GM12878 (cell line): ENCODE measurements at regions not wholly inside any gene's neighbourhood (a gene's known extent, or its start where the extent isn't known, plus 50 kb on each side); places are given as distances from the start of the nearest gene placed in this dataset.

Experiments
- ATAC-seq: fragments of 200-7000 bp; cut with Tn5 transposase; 3 replicates; pipeline ENCODE4 v1.9.1; 2020; ENCODE audit warnings: mild to moderate bottlenecking, moderate library complexity
- BruUV-seq: library from RNA; stranded (reverse); fragments of 400-500 nt; replicated peaks from 2 replicates; lab custom pipeline; 2021; lab: Mats Ljungman, UMichigan
- CTCF ChIA-PET: fragments of 300-600 bp; sonication (Branson Sonifier 250); formaldehyde crosslinking; extraction: SDS; loops from one replicate; lab custom pipeline; 2021; ENCODE audit warnings: inconsistent platforms; lab: Yijun Ruan, JAX
- POLR2A ChIA-PET: fragments of 350-600 bp; formaldehyde crosslinking; extraction: SDS; loops from one replicate; lab custom pipeline; 2021; ENCODE audit warnings: inconsistent platforms; lab: Charles Lee
- RAD21 ChIA-PET: fragments of 300-600 bp; sonication (Branson Sonifier 250); formaldehyde crosslinking; loops from one replicate; lab custom pipeline; 2023; ENCODE audit warnings: antibody characterized with exemption; ENCODE audit not compliant: unreplicated experiment; lab: Charles Lee
- SMC1A ChIA-PET: fragments of 300-600 bp; sonication (Branson Sonifier 250); formaldehyde crosslinking; loops from one replicate; lab custom pipeline; 2023; ENCODE audit not compliant: unreplicated experiment, uncharacterized antibody; lab: Charles Lee
- DNase-seq: peaks from one replicate; pipeline ENCODE4 v3.0.0-alpha.2; 2011; ENCODE audit warnings: low read depth, low spot score
- FAIRE-seq: peaks from 3 replicates; lab custom pipeline; 2011; peaks lifted over from hg19 to GRCh38; lab: Jason Lieb, UNC
- H2AFZ ChIP-seq: 2 replicates; pipeline ENCODE4 v1.6.0; 2011; ENCODE audit warnings: low read depth, low read length, control low read depth; ENCODE audit not compliant: control insufficient read depth
- H3K27ac ChIP-seq: 2 replicates; pipeline ENCODE4 v1.5.1; 2011; ENCODE audit warnings: control low read depth; ENCODE audit not compliant: control insufficient read depth, insufficient read depth
- H3K27me3 ChIP-seq, 2 experiments: replicated peaks in 1 of 2; 2 replicates each; pipeline versions ENCODE4 v1.6.0 to v1.6.1; 2011; ENCODE audit warnings: low read length in 1 of 2; ENCODE audit not compliant: control insufficient read depth in 2 of 2, insufficient read depth in 2 of 2
- H3K36me3 ChIP-seq, 2 experiments: 2 replicates each; pipeline ENCODE4 v1.5.1; 2011; ENCODE audit warnings: low read length in 1 of 2; ENCODE audit not compliant: control insufficient read depth in 2 of 2, insufficient read depth in 2 of 2
- H3K4me1 ChIP-seq: 2 replicates; pipeline ENCODE4 v1.6.1; 2011; ENCODE audit warnings: mild to moderate bottlenecking, low read length, moderate library complexity, mixed read lengths; ENCODE audit not compliant: control insufficient read depth, insufficient read depth
- H3K4me2 ChIP-seq: 2 replicates; pipeline ENCODE4 v1.6.0; 2011; ENCODE audit warnings: control low read depth; ENCODE audit not compliant: control insufficient read depth, insufficient read depth
- H3K4me3 ChIP-seq: fragments of 200-600 bp; sonication (generic); 2 replicates; pipeline ENCODE4 v1.5.1; 2016
- H3K79me2 ChIP-seq: 2 replicates; pipeline ENCODE4 v1.6.0; 2011; ENCODE audit warnings: low read length; ENCODE audit not compliant: control insufficient read depth, insufficient read depth
- H3K9ac ChIP-seq: 2 replicates; pipeline ENCODE4 v1.8.0; 2011; ENCODE audit warnings: low read length, control low read depth, mixed read lengths; ENCODE audit not compliant: control insufficient read depth, insufficient read depth
- H3K9me3 ChIP-seq: replicated peaks from 3 replicates; pipeline ENCODE4 v1.5.1; 2011; ENCODE audit warnings: mild to moderate bottlenecking, low read length; ENCODE audit not compliant: control insufficient read depth, insufficient read depth
- H4K20me1 ChIP-seq: 2 replicates; pipeline ENCODE4 v1.6.0; 2011; ENCODE audit not compliant: control insufficient read depth, insufficient read depth
- CHD1 ChIP-seq: IDR thresholded peaks from 2 replicates; pipeline ENCODE4 v1.6.1; 2012; ENCODE audit warnings: low read depth, low read length, improper control_type of control experiment
- FOXK2 ChIP-seq: fragments of 450-650 bp; IDR thresholded peaks from 2 replicates; pipeline ENCODE4 v1.6.1; 2017; ENCODE audit warnings: mild to moderate bottlenecking, moderate library complexity
- HDGF ChIP-seq: fragments of 450-650 bp; IDR thresholded peaks from 2 replicates; pipeline ENCODE4 v1.6.1; 2016; ENCODE audit warnings: antibody characterized with exemption
- IKZF2 ChIP-seq, 2 experiments: fragments of 450-650 bp; IDR thresholded peaks; 2 replicates each; pipeline ENCODE4 v1.6.1; 2017; ENCODE audit warnings: mild to moderate bottlenecking in 2 of 2, moderate library complexity in 2 of 2
- NR2C1 ChIP-seq: fragments of 450-650 bp; IDR thresholded peaks from 2 replicates; pipeline ENCODE4 v1.6.1; 2017; ENCODE audit warnings: antibody characterized with exemption, mild to moderate bottlenecking, moderate library complexity
- SMAD5 ChIP-seq: IDR thresholded peaks from 2 replicates; pipeline ENCODE4 v1.6.1; 2016; ENCODE audit warnings: antibody characterized with exemption, low read depth
- TAF1 ChIP-seq: IDR thresholded peaks from 2 replicates; pipeline ENCODE4 v1.6.1; 2011; ENCODE audit warnings: mild to moderate bottlenecking, low read depth, low read length, borderline replicate concordance
- TCF12 ChIP-seq: IDR thresholded peaks from 2 replicates; pipeline ENCODE4 v1.6.1; 2011; ENCODE audit warnings: low read depth, mild to moderate bottlenecking, low read length
- YBX1 ChIP-seq: fragments of 450-650 bp; IDR thresholded peaks from 2 replicates; pipeline ENCODE4 v1.6.1; 2016; ENCODE audit warnings: antibody characterized with exemption
- ZNF274 ChIP-seq: IDR thresholded peaks from one replicate; pipeline ENCODE4 v1.8.0; 2011; ENCODE audit not compliant: insufficient read length, insufficient read depth
- WGBS: methylation state at CpG from one replicate; pipeline ENCODE4 v1.1.6; 2016; ENCODE audit warnings: low lambda C conversion rate; ENCODE audit not compliant: insufficient replicate concordance, insufficient coverage; ENCODE audit errors: missing lambda C conversion rate; 5-methylcytosine and 5-hydroxymethylcytosine counted together
- in situ Hi-C: fragments of 300-500 bp; cut with MboI; formaldehyde crosslinking; loops from 9 replicates; pipeline ENCODE4 v1.14.3; 2018; ENCODE audit warnings: mixed read lengths
- intact Hi-C: fragments of 100-400 bp; cut with micrococcal nuclease; formaldehyde crosslinking; loops from one replicate; pipeline ENCODE4 v1.14.2; 2022; ENCODE audit not compliant: unreplicated experiment
- TF ChIP-seq, protein P1 (sequence below): fragments of 450-650 bp; IDR thresholded peaks from 2 replicates; pipeline ENCODE4 v1.6.1; 2014; ENCODE audit warnings: mild to moderate bottlenecking
- TF ChIP-seq, protein P2 (sequence below): IDR thresholded peaks from 2 replicates; pipeline ENCODE4 v1.6.1; 2012; ENCODE audit warnings: low read depth, low read length, improper control_type of control experiment
- TF ChIP-seq, protein P3 (sequence below): fragments of 450-650 bp; formaldehyde crosslinking; IDR thresholded peaks from 2 replicates; pipeline ENCODE4 v1.5.0; 2022; ENCODE audit warnings: mild to moderate bottlenecking, missing genetic modification characterization

DNA sequence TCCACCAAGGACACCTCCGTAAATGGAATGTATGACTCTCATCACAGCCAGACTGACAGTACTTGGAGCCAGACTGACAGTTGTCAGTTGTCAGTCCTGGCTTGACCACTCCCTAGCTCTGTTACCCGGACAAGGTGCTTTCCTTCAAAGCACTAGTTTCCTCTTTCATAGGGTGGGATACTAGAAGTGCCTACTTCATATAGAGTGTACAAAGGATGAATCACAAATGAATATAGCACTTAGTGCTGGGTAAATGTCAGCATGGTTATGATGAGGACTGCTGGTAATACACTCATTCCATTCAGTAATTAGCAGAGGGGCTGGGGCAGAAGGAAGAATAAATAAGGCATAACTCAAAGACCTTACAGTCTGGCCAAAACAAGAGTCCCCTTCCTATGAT, 91.4 kb downstream of the ARL4C start:
- ChIA-PET SMC1A (no interaction called here), POLR2A (no interaction called here), CTCF (interaction anchor here (0.7 to 2.0 kb wide), 2 partner anchors 116 to 270 kb away, joined by 4 to 7 read pairs; no protein-coding TSS in a partner anchor), RAD21 (no interaction called here)
- Histone ChIP-seq H3K9me3 (no peaks in the 10 kb centered on the region; the same call in 2 of the 3 replicates), H3K4me2 (no peak overlapping the region), H4K20me1 (no peaks in the 10 kb centered on the region), H3K27me3 (no peaks in the 10 kb centered on the region; a peak in 1 of 4 replicates), H2AFZ (no peak overlapping the region), H3K4me3 (no peak overlapping the region), H3K36me3 (no peaks in the 10 kb centered on the region), H3K27ac (no peak overlapping the region), H3K9ac (no peak overlapping the region), H3K4me1 (no peaks in the 10 kb centered on the region), H3K79me2 (no peaks in the 10 kb centered on the region)
- 72% methylated on average over 2 of the region's 2 CpGs for WGBS
- TF ChIP-seq SMAD5 (no peak), TCF12 (no peak), YBX1 (no peak), HDGF (no peak), CHD1 (no peak), TAF1 (no peak), NR2C1 (no peak), FOXK2 (no peak), IKZF2 (IDR thresholded peaks at IDR 0.05) (no peak), ZNF274 (no peak)
- TF ChIP-seq, protein P1, sequence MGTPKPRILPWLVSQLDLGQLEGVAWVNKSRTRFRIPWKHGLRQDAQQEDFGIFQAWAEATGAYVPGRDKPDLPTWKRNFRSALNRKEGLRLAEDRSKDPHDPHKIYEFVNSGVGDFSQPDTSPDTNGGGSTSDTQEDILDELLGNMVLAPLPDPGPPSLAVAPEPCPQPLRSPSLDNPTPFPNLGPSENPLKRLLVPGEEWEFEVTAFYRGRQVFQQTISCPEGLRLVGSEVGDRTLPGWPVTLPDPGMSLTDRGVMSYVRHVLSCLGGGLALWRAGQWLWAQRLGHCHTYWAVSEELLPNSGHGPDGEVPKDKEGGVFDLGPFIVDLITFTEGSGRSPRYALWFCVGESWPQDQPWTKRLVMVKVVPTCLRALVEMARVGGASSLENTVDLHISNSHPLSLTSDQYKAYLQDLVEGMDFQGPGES, result no peak
- TF ChIP-seq, protein P2, sequence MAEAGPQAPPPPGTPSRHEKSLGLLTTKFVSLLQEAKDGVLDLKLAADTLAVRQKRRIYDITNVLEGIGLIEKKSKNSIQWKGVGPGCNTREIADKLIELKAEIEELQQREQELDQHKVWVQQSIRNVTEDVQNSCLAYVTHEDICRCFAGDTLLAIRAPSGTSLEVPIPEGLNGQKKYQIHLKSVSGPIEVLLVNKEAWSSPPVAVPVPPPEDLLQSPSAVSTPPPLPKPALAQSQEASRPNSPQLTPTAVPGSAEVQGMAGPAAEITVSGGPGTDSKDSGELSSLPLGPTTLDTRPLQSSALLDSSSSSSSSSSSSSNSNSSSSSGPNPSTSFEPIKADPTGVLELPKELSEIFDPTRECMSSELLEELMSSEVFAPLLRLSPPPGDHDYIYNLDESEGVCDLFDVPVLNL, result no peak
- TF ChIP-seq, protein P3, sequence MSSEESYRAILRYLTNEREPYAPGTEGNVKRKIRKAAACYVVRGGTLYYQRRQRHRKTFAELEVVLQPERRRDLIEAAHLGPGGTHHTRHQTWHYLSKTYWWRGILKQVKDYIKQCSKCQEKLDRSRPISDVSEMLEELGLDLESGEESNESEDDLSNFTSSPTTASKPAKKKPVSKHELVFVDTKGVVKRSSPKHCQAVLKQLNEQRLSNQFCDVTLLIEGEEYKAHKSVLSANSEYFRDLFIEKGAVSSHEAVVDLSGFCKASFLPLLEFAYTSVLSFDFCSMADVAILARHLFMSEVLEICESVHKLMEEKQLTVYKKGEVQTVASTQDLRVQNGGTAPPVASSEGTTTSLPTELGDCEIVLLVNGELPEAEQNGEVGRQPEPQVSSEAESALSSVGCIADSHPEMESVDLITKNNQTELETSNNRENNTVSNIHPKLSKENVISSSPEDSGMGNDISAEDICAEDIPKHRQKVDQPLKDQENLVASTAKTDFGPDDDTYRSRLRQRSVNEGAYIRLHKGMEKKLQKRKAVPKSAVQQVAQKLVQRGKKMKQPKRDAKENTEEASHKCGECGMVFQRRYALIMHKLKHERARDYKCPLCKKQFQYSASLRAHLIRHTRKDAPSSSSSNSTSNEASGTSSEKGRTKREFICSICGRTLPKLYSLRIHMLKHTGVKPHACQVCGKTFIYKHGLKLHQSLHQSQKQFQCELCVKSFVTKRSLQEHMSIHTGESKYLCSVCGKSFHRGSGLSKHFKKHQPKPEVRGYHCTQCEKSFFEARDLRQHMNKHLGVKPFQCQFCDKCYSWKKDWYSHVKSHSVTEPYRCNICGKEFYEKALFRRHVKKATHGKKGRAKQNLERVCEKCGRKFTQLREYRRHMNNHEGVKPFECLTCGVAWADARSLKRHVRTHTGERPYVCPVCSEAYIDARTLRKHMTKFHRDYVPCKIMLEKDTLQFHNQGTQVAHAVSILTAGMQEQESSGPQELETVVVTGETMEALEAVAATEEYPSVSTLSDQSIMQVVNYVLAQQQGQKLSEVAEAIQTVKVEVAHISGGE (CRISPR knock-in tag), result no peak
- no peak for ATAC-seq
- intact Hi-C loops, result no loop called here
- FAIRE-seq, result no peak
- DNase-seq, result no peak
- in situ Hi-C loops, result no loop called here
- no TSS peak for BruUV-seq
